HCT116 (cell line): ENCODE measurements at regions not wholly inside any gene's neighbourhood (a gene's known extent, or its start where the extent isn't known, plus 50 kb on each side); places are given as distances from the start of the nearest gene placed in this dataset.

Experiments used
- ATAC-seq: fragments of 200-7000 bp; cut with Tn5 transposase; 2 replicates; pipeline ENCODE4 v1.9.1; 2020; ENCODE audit warnings: mild to moderate bottlenecking, moderate library complexity
- BruUV-seq: library from RNA; stranded (reverse); fragments of 400-500 nt; replicated peaks from 2 replicates; lab custom pipeline; 2021; lab: Mats Ljungman, UMichigan
- CTCF ChIA-PET: fragments of 300-600 bp; sonication (Branson Sonifier 250); formaldehyde crosslinking; loops from one replicate; lab custom pipeline; 2021; ENCODE audit warnings: antibody characterized with exemption; lab: Charles Lee
- POLR2A ChIA-PET: fragments of 300-600, 350-600 bp; sonication (Branson Sonifier 250); formaldehyde crosslinking; loops from one replicate; lab custom pipeline; 2021; ENCODE audit warnings: antibody characterized with exemption; lab: Charles Lee
- RAD21 ChIA-PET, 2 experiments: fragments of 300-600 bp; sonication (Branson Sonifier 250); formaldehyde crosslinking; loops; one replicate each; lab custom pipeline; 2023; ENCODE audit warnings: low total read pairs in 2 of 2; ENCODE audit not compliant: uncharacterized antibody in 2 of 2, unreplicated experiment in 2 of 2, low non-redundant PET in 1 of 2; lab: Charles Lee
- DNase-seq: peaks from one replicate; pipeline ENCODE4 v3.0.0-alpha.2; 2010; ENCODE audit warnings: low read depth, low spot score
- H2AFZ ChIP-seq: fragments of 200-600 bp; shearing (Covaris generic), sonication (generic); 2 replicates; pipeline ENCODE4 v1.6.1; 2017; ENCODE audit warnings: low read depth, mixed run types, mixed read lengths, antibody characterized with exemption, low read length; ENCODE audit not compliant: poor library complexity, severe bottlenecking
- H3K27ac ChIP-seq: 2 replicates; pipeline ENCODE4 v1.5.1; 2012; ENCODE audit warnings: low read depth, low read length
- H3K27me3 ChIP-seq: fragments of 200-600 bp; sonication (generic); 2 replicates; pipeline ENCODE4 v1.6.1; 2016; ENCODE audit warnings: mixed run types, low read length, mixed read lengths; ENCODE audit not compliant: insufficient read depth
- H3K36me3 ChIP-seq, 2 experiments: fragments of 200-500 bp in 1 of 2; fragments of 200-600 bp in 1 of 2; sonication (Bioruptor generic) in 1 of 2; sonication (generic) in 1 of 2; 2 replicates each; pipeline versions ENCODE4 v1.5.1 to v1.6.1; 2014 to 2016; ENCODE audit warnings: low read length in 2 of 2, inconsistent platforms in 1 of 2, mixed read lengths in 1 of 2, mixed run types in 1 of 2; ENCODE audit not compliant: insufficient read depth in 2 of 2, control insufficient read depth in 1 of 2
- H3K4me1 ChIP-seq, 2 experiments: fragments of 200-600 bp in 1 of 2; sonication (generic) in 1 of 2; 2 replicates each; pipeline versions ENCODE4 v1.5.1 to v1.6.1; 2012 to 2017; ENCODE audit warnings: low read length in 2 of 2, inconsistent platforms in 1 of 2, mild to moderate bottlenecking in 1 of 2, mixed read lengths in 1 of 2, mixed run types in 1 of 2, moderate library complexity in 1 of 2; ENCODE audit not compliant: insufficient read depth in 2 of 2, control insufficient read depth in 1 of 2
- H3K4me2 ChIP-seq: fragments of 200-600 bp; sonication (generic); 2 replicates; pipeline ENCODE4 v1.6.1; 2017; ENCODE audit warnings: mixed run types, low read length, mixed read lengths
- H3K4me3 ChIP-seq, 2 experiments: fragments of 200-600 bp in 1 of 2; sonication (generic) in 1 of 2; replicated peaks in 1 of 2; 2 replicates each; pipeline ENCODE4 v1.5.1; 2011 to 2016; ENCODE audit warnings: low read length in 2 of 2, control low read depth in 1 of 2, low read depth in 1 of 2, mild to moderate bottlenecking in 1 of 2, mixed read lengths in 1 of 2, mixed run types in 1 of 2
- H3K79me2 ChIP-seq: fragments of 200-600 bp; sonication (generic); 2 replicates; pipeline ENCODE4 v1.6.1; 2017; ENCODE audit warnings: mild to moderate bottlenecking, mixed run types, low read length, moderate library complexity, mixed read lengths; ENCODE audit not compliant: insufficient read depth
- H3K9ac ChIP-seq: fragments of 200-600 bp; sonication (generic); 2 replicates; pipeline ENCODE4 v1.6.1; 2016; ENCODE audit warnings: low read length, mixed read lengths
- H3K9me2 ChIP-seq: fragments of 200-600 bp; sonication (generic), shearing (Covaris generic); 2 replicates; pipeline ENCODE4 v1.6.1; 2017; ENCODE audit warnings: mixed run types, mild to moderate bottlenecking, moderate library complexity; ENCODE audit not compliant: insufficient read depth
- H3K9me3 ChIP-seq, 2 experiments: fragments of 200-500 bp in 1 of 2; fragments of 200-600 bp in 1 of 2; sonication (Bioruptor generic) in 1 of 2; sonication (generic) in 1 of 2; 2 replicates each; pipeline ENCODE4 v1.6.1; 2014 to 2017; ENCODE audit warnings: low read length in 2 of 2, mixed read lengths in 2 of 2, inconsistent platforms in 1 of 2, low read depth in 1 of 2, mild to moderate bottlenecking in 1 of 2, mixed run types in 1 of 2, moderate library complexity in 1 of 2; ENCODE audit not compliant: control insufficient read depth in 1 of 2, insufficient read depth in 1 of 2
- H4K20me1 ChIP-seq: fragments of 200-600 bp; sonication (generic), shearing (Covaris generic); 2 replicates; pipeline ENCODE4 v1.6.1; 2017; ENCODE audit warnings: mixed run types, mild to moderate bottlenecking, moderate library complexity; ENCODE audit not compliant: insufficient read depth
- CEBPB ChIP-seq: IDR thresholded peaks from 2 replicates; pipeline ENCODE4 v1.6.1; 2012; ENCODE audit warnings: low read depth
- EGR1 ChIP-seq: IDR thresholded peaks from 2 replicates; pipeline ENCODE4 v1.6.1; 2012; ENCODE audit warnings: low read depth
- EZH2 ChIP-seq: fragments of 200-600 bp; sonication (generic); IDR thresholded peaks from 2 replicates; pipeline ENCODE4 v1.6.1; 2017; ENCODE audit warnings: antibody characterized with exemption, mixed run types
- POLR2A ChIP-seq: IDR thresholded peaks from 2 replicates; pipeline ENCODE4 v1.7.0; 2011; ENCODE audit warnings: borderline replicate concordance; ENCODE audit not compliant: insufficient read depth, insufficient read length; ENCODE audit errors: extremely low read depth
- SP1 ChIP-seq: IDR thresholded peaks from 2 replicates; pipeline ENCODE4 v1.6.1; 2012; ENCODE audit warnings: low read depth
- TCF7L2 ChIP-seq: IDR thresholded peaks from 2 replicates; pipeline ENCODE4 v1.7.0; 2011; ENCODE audit warnings: borderline replicate concordance, inconsistent platforms; ENCODE audit not compliant: insufficient read depth, insufficient read length; ENCODE audit errors: extremely low read depth
- YY1 ChIP-seq: IDR thresholded peaks from 2 replicates; pipeline ENCODE4 v1.6.1; 2011; ENCODE audit warnings: low read length, low read depth, moderate library complexity, mild to moderate bottlenecking; ENCODE audit not compliant: insufficient replicate concordance; ENCODE audit errors: extremely low read depth
- ZFX ChIP-seq: fragments of 450-650 bp; IDR thresholded peaks from 2 replicates; pipeline ENCODE4 v1.6.1; 2017
- intact Hi-C: fragments of 100-400 bp; cut with micrococcal nuclease; formaldehyde crosslinking; loops from 2 replicates; pipeline ENCODE4 v1.10.0; 2022
- TF ChIP-seq, protein P1 (sequence below), 3 experiments: fragments of 200-600 bp in 1 of 3; sonication (generic) in 1 of 3; IDR thresholded peaks in 2 of 3; conservative IDR thresholded peaks in 1 of 3; 2 replicates each; pipeline ENCODE4 v1.5.1; 2012 to 2017; ENCODE audit warnings: low read depth in 2 of 3, low read length in 2 of 3, antibody characterized with exemption in 1 of 3, borderline replicate concordance in 1 of 3, control low read depth in 1 of 3, mild to moderate bottlenecking in 1 of 3, mixed read lengths in 1 of 3, mixed run types in 1 of 3, moderate library complexity in 1 of 3; ENCODE audit not compliant: insufficient read depth in 1 of 3
- TF ChIP-seq, protein P2 (sequence below): IDR thresholded peaks from 2 replicates; pipeline ENCODE4 v1.6.1; 2012

DNA sequence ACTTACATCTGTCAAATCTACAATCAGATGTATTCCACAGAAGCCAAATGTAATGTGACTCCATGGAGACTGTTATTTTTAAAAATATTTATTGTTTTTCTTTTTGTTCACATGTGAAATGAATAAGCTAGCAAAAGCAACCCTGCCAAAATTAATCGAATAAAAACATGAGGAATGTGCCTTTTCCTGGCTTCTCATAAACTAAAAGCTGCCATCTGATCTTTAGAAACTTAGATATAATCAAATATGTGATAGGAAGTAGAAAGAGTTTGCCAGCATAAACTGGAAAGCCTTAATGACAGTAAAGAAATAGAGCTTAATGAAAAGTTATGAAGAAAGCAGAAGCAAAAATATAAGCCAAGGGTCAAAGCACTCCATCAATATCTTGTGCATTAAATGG, 1724.7 kb upstream of the WWC1 start:
- Histone ChIP-seq H3K4me3 (no peak overlapping the region), H3K9me2 (no peaks in the 10 kb centered on the region), H3K9ac (no peak overlapping the region), H2AFZ (no peak overlapping the region), H4K20me1 (no peaks in the 10 kb centered on the region), H3K4me1 (no peaks in the 10 kb centered on the region), H3K9me3 (peaks cover 5 to 25% of the 10 kb centered on the region in 2 experiments; a peak in 3 of 4 replicates), H3K79me2 (no peaks in the 10 kb centered on the region), H3K36me3 (no peaks in the 10 kb centered on the region), H3K27me3 (no peaks in the 10 kb centered on the region), H3K27ac (no peak overlapping the region), H3K4me2 (no peak overlapping the region)
- intact Hi-C loops: no loop called here
- BruUV-seq: no TSS peak
- POLR2A ChIA-PET: no interaction called here
- no peak for DNase-seq
- CTCF ChIA-PET: no interaction called here
- ATAC-seq: no peak
- RAD21 ChIA-PET: no interaction called here
- TF ChIP-seq EZH2: no peak
- TF ChIP-seq EGR1: no peak
- no peak for TF ChIP-seq TCF7L2
- no peak for TF ChIP-seq ZFX
- no peak for TF ChIP-seq YY1
- no peak for TF ChIP-seq POLR2A
- TF ChIP-seq, protein P1, sequence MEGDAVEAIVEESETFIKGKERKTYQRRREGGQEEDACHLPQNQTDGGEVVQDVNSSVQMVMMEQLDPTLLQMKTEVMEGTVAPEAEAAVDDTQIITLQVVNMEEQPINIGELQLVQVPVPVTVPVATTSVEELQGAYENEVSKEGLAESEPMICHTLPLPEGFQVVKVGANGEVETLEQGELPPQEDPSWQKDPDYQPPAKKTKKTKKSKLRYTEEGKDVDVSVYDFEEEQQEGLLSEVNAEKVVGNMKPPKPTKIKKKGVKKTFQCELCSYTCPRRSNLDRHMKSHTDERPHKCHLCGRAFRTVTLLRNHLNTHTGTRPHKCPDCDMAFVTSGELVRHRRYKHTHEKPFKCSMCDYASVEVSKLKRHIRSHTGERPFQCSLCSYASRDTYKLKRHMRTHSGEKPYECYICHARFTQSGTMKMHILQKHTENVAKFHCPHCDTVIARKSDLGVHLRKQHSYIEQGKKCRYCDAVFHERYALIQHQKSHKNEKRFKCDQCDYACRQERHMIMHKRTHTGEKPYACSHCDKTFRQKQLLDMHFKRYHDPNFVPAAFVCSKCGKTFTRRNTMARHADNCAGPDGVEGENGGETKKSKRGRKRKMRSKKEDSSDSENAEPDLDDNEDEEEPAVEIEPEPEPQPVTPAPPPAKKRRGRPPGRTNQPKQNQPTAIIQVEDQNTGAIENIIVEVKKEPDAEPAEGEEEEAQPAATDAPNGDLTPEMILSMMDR (IDR thresholded peaks at IDR 0.05 in 2 of 3, conservative IDR thresholded peaks at IDR 0.05 in 1 of 3; ENCODE audit: borderline replicate concordance in 1 of 3, insufficient read depth in 1 of 3, low read depth in 2 of 3, low read length in 2 of 3): no peak
- TF ChIP-seq SP1: no peak
- no peak for TF ChIP-seq CEBPB
- TF ChIP-seq, protein P2, sequence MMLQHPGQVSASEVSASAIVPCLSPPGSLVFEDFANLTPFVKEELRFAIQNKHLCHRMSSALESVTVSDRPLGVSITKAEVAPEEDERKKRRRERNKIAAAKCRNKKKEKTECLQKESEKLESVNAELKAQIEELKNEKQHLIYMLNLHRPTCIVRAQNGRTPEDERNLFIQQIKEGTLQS: no peak
